ENCODE measurements at regions not wholly inside any gene's neighbourhood (a gene's known extent, or its start where the extent isn't known, plus 50 kb on each side); places are given as distances from the start of the nearest gene placed in this dataset.

DNA sequence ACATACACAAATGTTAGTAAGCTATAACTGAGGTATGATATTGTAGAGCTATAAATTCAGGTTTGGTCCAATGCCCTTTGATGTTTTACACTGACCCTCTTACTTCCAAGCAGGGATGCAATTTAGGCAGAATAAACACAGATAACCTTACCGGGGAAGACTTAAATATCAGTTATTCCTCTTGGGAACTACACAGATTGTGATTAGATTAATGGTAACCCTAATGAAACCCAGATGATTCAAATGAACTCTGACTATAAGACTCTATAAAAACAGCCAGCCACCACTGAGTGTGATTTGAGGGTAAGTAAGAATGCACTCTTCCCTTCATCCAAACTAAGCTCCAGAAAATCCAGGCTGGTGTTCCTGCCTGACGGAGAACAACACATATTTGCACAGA is 891.1 kb downstream of the NXPH1 start:
- TF ChIP-seq POLR2A (IDR thresholded peaks at IDR 0.05; ENCODE audit: borderline replicate concordance, extremely low read depth, insufficient read depth, insufficient read length) (no peak), EZH2 (IDR thresholded peaks at IDR 0.05) (no peak), CTCF (IDR thresholded peaks at IDR 0.05 in 2 of 3, conservative IDR thresholded peaks at IDR 0.05 in 1 of 3; ENCODE audit: borderline replicate concordance in 1 of 3, insufficient read depth in 1 of 3, low read depth in 2 of 3, low read length in 2 of 3) (no peak), ATF3 (IDR thresholded peaks at IDR 0.05) (no peak), EZH2phosphoT487 (IDR thresholded peaks at IDR 0.05; ENCODE audit: borderline replicate concordance) (no peak), SIN3A (IDR thresholded peaks at IDR 0.05; ENCODE audit: low read depth) (no peak), EGR1 (IDR thresholded peaks at IDR 0.05; ENCODE audit: low read depth) (no peak), RAD21 (IDR thresholded peaks at IDR 0.05; ENCODE audit: low read depth) (no peak), ZFX (IDR thresholded peaks at IDR 0.05) (no peak)
- TF ChIP-seq, protein P1, sequence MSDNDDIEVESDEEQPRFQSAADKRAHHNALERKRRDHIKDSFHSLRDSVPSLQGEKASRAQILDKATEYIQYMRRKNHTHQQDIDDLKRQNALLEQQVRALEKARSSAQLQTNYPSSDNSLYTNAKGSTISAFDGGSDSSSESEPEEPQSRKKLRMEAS (IDR thresholded peaks at IDR 0.05): no peak
